Activated CD8-positive, alpha-beta T cell treated with anti-CD3 and anti-CD28 coated beads for 36 hours (primary cell): ENCODE measurements at regions not wholly inside any gene's neighbourhood (a gene's known extent, or its start where the extent isn't known, plus 50 kb on each side); places are given as distances from the start of the nearest gene placed in this dataset.
A peak's percentile ranks its signal among the peaks of the same experiment; 100 is the strongest.

Source experiments
- ATAC-seq: fragments of 200-7000 bp; cut with Tn5 transposase; one replicate; pipeline ENCODE4 v1.10.0; 2021; ENCODE audit warnings: mild to moderate bottlenecking, moderate library complexity
- CTCF ChIA-PET: fragments of 350-600 bp; sonication (Branson Sonifier 250); formaldehyde crosslinking; loops from one replicate; lab custom pipeline; 2021; ENCODE audit warnings: antibody characterized with exemption; lab: Charles Lee
- POLR2A ChIA-PET: fragments of 350-600 bp; sonication (Branson Sonifier 250); formaldehyde crosslinking; loops from one replicate; lab custom pipeline; 2021; ENCODE audit warnings: antibody characterized with exemption; lab: Charles Lee
- DNase-seq: peaks from one replicate; pipeline ENCODE4 v3.0.0-alpha.2; 2020
- H3K27ac Mint-ChIP-seq: one replicate; pipeline ENCODE4 v1.8.0; 2021; ENCODE audit warnings: mild to moderate bottlenecking, mixed read lengths
- H3K27me3 Mint-ChIP-seq: one replicate; pipeline ENCODE4 v1.8.0; 2021; ENCODE audit warnings: mixed read lengths
- H3K36me3 Mint-ChIP-seq: one replicate; pipeline ENCODE4 v1.8.0; 2021; ENCODE audit warnings: low read depth, mixed read lengths
- H3K4me1 Mint-ChIP-seq: one replicate; pipeline ENCODE4 v1.8.0; 2021; ENCODE audit warnings: low read depth, mixed read lengths
- H3K4me3 Mint-ChIP-seq: one replicate; pipeline ENCODE4 v1.8.0; 2021; ENCODE audit warnings: mild to moderate bottlenecking, moderate library complexity, mixed read lengths
- H3K9me3 Mint-ChIP-seq: one replicate; pipeline ENCODE4 v1.8.0; 2021; ENCODE audit warnings: mixed read lengths
- intact Hi-C: fragments of 100-400 bp; cut with micrococcal nuclease; formaldehyde crosslinking; loops from one replicate; pipeline ENCODE4 v1.10.0; 2022
- TF ChIP-seq, protein P1 (sequence below): fragments of 200-600 bp; IDR thresholded peaks from one replicate; pipeline ENCODE4 v1.8.0; 2022; ENCODE audit warnings: antibody characterized with exemption, mild to moderate bottlenecking

GRCh38 chr6:168136001-168136400 is 57.0 kb upstream of the FRMD1 start:
- peaks cover 22% of the 10 kb centered on the region for H3K27me3 Mint-ChIP-seq
- ATAC-seq, result no peak
- no peaks in the 10 kb centered on the region for H3K9me3 Mint-ChIP-seq
- TF ChIP-seq, protein P1, sequence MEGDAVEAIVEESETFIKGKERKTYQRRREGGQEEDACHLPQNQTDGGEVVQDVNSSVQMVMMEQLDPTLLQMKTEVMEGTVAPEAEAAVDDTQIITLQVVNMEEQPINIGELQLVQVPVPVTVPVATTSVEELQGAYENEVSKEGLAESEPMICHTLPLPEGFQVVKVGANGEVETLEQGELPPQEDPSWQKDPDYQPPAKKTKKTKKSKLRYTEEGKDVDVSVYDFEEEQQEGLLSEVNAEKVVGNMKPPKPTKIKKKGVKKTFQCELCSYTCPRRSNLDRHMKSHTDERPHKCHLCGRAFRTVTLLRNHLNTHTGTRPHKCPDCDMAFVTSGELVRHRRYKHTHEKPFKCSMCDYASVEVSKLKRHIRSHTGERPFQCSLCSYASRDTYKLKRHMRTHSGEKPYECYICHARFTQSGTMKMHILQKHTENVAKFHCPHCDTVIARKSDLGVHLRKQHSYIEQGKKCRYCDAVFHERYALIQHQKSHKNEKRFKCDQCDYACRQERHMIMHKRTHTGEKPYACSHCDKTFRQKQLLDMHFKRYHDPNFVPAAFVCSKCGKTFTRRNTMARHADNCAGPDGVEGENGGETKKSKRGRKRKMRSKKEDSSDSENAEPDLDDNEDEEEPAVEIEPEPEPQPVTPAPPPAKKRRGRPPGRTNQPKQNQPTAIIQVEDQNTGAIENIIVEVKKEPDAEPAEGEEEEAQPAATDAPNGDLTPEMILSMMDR, result no peak
- ChIA-PET POLR2A (no interaction called here), CTCF (no interaction called here)
- no peak overlapping the region for H3K4me3 Mint-ChIP-seq
- H3K4me1 Mint-ChIP-seq, result no peaks in the 10 kb centered on the region
- no peak overlapping the region for H3K27ac Mint-ChIP-seq
- H3K36me3 Mint-ChIP-seq, result no peaks in the 10 kb centered on the region
- intact Hi-C loops, result no loop called here
- no peak for DNase-seq

GRCh38 chr6:168134560-168135201 is 55.7 kb upstream of the FRMD1 start:
- H3K36me3 Mint-ChIP-seq, result no peaks in the 10 kb centered on the region
- no peak overlapping the region for H3K4me3 Mint-ChIP-seq
- DNase-seq (no peak), ATAC-seq (no peak)
- intact Hi-C loops, result no loop called here
- ChIA-PET POLR2A (no interaction called here), CTCF (no interaction called here)
- no peaks in the 10 kb centered on the region for H3K4me1 Mint-ChIP-seq
- H3K27ac Mint-ChIP-seq, result no peak overlapping the region
- TF ChIP-seq, protein P1, result no peak
- H3K27me3 Mint-ChIP-seq, result peaks cover 22% of the 10 kb centered on the region
- H3K9me3 Mint-ChIP-seq, result no peaks in the 10 kb centered on the region

DNA sequence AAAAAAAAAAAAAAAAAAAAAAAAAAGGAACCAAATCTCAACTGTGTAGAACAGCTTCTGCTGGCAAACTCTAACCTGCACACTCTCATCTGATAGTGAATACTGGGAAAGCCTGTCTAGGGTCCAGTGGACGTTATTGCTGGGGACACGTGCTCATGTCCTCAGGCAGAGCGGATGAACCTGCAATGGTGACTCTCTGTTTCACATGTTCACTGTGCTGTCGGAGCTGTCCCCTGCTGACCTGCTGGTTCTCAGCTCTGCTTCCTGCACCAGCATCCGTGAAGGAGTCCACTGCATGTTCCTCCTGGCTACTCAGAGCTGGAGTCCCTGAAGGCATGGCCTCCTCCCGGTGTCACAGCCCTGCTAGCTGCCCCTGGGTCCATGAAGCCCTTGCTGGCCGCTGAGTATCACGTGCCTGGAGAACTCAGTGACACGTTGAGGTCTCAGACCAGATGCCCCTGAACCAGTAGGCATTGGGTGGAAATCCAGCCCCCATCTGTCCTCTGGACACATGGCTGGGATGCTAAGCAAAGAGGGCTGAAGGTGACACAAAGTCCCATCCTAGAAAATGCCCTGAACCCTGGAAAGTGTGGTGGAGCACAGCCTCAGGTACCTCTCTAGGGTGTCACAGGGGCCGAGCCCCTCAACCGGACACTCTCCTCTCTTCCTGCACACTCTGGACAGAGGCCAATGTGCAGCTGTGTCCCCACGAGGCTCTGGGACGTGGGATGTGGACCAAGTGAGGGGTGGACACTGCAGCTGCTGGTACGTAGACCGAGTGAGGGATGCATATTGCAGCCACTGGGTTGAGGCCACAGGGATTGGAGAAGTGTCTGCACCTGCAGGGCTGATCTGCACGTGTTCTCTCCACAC is 54.9 kb upstream of the FRMD1 start:
- no peak overlapping the region for H3K4me3 Mint-ChIP-seq
- peaks cover 22% of the 10 kb centered on the region for H3K27me3 Mint-ChIP-seq
- TF ChIP-seq, protein P1, result no peak
- H3K9me3 Mint-ChIP-seq, result no peaks in the 10 kb centered on the region
- CTCF ChIA-PET, result no interaction called here
- no peaks in the 10 kb centered on the region for H3K4me1 Mint-ChIP-seq
- POLR2A ChIA-PET, result no interaction called here
- no peaks in the 10 kb centered on the region for H3K36me3 Mint-ChIP-seq
- no peak overlapping the region for H3K27ac Mint-ChIP-seq
- no peak for ATAC-seq
- DNase-seq, result no peak
- intact Hi-C loops, result no loop called here

DNA sequence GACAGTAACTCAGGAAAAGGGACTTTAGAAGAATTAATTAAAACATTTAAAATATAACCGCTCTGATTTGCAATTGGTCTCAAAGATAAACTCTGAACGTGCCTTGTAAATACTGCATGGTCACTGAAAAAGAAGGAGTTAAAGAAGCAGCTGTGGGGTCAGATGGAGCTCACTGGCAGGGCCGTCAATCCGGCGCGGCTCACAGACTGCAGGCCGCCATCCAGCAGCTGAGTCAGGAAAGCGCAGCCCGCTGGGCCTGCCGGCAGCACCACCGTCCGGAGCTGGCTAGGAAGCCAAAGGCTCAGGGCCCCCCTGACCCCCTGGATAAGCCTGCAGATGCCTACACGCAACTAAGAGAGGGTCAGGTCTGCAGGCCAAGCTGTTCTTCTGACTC is 54.2 kb upstream of the FRMD1 start:
- DNase-seq, result no peak
- Mint-ChIP-seq H3K4me1 (no peaks in the 10 kb centered on the region), H3K27ac (no peak overlapping the region), H3K4me3 (no peak overlapping the region), H3K36me3 (no peaks in the 10 kb centered on the region), H3K27me3 (peaks cover 22% of the 10 kb centered on the region), H3K9me3 (no peaks in the 10 kb centered on the region)
- no peak for ATAC-seq
- intact Hi-C loops, result no loop called here
- TF ChIP-seq, protein P1, result no peak
- ChIA-PET POLR2A (no interaction called here), CTCF (no interaction called here)

DNA sequence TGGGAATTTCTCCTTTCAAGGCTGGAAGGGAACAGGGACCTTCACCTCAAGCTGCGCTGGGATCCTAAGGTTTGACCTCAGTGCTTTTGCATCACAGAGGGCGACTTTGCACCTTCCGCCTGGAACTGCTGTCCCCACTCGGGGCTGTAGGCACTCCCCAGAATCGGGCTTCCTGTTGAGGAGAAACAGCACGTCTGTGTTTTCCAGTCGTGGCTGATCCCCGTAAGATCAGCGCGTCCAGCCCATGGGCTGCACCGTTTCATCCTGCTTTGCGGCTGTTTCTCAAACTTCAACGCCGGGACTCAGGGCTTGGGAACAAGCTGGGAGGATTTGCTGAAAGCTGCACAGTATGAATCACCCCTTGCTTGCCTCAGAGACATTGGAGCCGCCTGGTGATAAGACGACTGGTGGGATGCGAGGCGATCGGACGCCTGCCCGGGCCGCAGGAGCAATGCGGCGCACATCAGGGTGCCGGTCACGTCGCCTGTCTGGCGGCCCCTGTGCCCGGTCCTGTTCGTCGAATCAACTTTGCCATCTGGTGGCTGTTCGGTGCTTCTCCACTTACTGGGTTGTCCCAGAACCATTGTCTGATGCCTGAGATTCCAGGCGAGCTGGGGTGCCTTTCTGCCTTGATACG is 53.6 kb upstream of the FRMD1 start:
- DNase-seq (peak; percentile 25), ATAC-seq (no peak)
- TF ChIP-seq, protein P1, result no peak
- Mint-ChIP-seq H3K4me1 (no peaks in the 10 kb centered on the region), H3K27me3 (peaks cover 22% of the 10 kb centered on the region), H3K9me3 (no peaks in the 10 kb centered on the region), H3K27ac (no peak overlapping the region), H3K36me3 (no peaks in the 10 kb centered on the region), H3K4me3 (no peak overlapping the region)
- intact Hi-C loops, result no loop called here
- CTCF ChIA-PET, result no interaction called here
- POLR2A ChIA-PET, result no interaction called here
